HG02970 (cell line): ENCODE measurements at regions not wholly inside any gene's neighbourhood (a gene's known extent, or its start where the extent isn't known, plus 50 kb on each side); places are given as distances from the start of the nearest gene placed in this dataset.

Experiments
- ATAC-seq: cut with Tn5 transposase; IDR thresholded peaks from one replicate; pipeline ENCODE4 v1.9.1; 2021; ENCODE audit warnings: mild to moderate bottlenecking, moderate library complexity, moderate number of reproducible peaks; ENCODE audit not compliant: unreplicated experiment, low FRiP score

DNA sequence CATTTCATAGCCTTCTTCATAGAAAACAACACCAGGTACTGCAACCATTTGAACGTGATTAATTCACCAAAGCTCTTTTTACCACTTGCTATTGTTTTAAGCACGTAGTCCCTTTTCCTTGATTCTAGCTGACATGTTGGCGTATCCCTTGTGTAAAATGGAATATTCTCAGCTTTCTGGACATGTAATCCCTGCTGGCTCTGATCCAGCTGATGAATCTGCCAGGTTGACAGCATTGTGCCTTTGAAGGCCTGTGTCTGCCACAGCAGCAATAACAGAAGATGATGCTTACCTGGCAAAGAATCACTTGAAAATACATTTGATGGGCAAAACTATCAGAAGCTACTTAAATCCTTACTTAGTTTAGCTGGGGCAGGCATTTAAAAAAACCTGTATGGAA is 81.0 kb upstream of the CCDC150 start:
- no peak for ATAC-seq

DNA sequence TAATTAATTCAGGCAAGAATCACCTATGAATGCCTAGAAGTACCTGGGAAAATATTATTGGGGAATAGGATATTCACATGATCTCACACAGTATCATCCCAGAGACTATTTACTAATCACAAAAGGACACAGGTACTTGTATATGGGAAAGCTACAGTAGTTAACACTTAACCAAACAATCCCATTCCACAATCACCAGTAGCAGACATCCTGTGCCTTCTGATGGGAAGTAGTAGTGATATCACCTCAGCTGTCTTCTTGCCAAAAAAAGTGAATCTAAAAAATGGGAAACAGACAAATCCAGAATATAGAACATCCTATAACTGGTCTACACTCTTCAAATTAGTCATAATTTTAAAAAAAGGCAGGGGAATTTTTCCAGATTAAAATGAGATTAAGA is 75.6 kb upstream of the CCDC150 start:
- ATAC-seq, result no peak

DNA sequence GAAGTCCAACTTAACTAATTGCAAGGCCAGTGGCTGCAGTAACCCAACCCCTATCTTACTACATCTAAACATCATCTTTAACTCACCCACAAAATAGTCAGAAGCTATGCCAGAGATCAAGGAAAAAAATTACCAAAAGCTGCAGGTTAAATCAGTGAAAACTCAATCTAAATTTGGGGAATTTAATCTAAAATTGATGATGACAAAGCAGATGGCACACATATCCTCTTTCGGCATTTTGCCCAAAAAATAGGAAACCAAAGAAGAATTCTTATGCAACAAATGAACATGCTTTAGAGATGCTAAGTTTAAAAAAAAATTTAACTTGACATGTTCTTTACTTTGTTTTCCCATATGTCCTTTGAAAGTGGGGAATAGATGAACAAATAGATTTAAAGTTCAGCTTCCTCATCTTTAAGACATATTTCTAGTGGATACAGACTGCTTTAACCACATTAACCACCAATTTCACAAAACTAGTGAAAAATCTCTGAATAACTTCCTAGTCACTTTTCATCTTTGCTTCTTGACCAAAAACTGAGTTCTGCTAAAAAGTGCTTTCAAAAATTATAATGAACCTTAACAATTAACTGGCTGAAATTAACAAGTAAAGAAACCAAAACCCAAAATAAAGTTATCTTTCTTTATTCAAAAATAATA is 74.3 kb upstream of the CCDC150 start:
- no peak for ATAC-seq

DNA sequence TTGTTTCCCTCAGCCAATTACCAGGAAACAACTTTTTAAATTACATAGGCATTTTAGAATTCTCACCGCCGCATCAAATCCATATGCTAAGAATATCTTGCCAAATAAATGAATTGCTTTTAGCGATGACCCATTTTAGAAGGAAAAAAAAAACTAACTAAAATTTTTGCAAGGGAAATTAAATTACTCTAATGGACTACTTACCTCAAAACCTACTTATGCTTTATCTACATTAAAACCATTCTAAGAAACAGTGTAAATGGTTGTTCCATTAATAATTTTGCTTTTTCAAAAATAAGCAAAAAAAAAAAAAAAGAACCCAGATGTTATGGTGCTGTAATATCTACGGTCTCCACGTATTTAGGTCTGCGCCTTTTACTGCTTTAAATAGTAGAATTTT is 73.5 kb upstream of the CCDC150 start:
- no peak for ATAC-seq

DNA sequence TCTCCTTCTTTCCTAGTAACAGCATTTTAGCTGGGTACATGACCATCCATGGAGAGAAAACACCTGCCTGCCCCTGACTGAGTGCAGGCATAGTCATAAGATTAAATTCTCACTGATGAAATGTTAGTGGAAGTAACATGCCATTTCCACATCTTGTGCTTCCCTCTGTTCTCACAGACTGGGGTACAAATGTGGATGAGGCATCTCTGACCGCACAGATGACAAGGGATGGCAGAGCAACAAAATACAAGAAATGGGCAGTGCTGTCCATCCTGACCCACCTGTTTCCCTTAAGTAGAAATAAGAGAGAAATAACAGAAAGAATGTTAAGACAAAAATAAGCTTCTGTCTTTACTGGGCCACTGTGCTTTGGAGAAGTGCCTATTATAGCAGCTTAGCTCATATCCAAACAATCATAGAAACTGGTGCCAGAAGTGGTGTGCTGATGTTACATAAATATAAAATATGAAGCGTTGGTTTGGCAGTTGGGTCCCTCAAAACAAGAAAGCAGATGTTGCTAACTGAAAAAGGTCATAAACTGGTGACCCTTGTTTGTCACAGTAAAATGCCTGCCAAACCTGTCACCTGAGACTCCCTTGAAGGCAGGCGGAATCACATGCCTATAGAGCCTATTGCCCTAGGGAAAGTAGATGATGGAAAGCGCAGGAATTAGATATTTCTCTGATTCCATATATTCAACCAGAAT is 72.4 kb upstream of the CCDC150 start:
- no peak for ATAC-seq

DNA sequence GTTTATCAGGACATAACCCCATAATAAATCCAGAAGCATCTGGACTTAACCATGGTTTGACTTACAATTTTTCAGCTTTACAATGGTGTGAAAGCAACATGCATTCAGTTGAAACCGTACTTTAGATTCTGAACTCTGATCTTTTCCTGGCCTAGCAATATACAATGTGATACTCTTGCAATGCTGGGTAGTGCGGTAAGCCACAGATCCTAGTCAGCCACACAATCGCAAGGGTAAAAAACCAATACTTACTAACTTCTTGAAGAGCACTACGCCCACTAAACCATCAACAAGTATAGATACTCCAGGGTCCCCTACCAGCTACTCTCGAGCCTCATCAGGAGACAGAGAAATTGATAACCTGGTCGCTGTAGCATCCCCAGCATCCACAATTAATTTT is 71.0 kb upstream of the CCDC150 start:
- ATAC-seq, result no peak

DNA sequence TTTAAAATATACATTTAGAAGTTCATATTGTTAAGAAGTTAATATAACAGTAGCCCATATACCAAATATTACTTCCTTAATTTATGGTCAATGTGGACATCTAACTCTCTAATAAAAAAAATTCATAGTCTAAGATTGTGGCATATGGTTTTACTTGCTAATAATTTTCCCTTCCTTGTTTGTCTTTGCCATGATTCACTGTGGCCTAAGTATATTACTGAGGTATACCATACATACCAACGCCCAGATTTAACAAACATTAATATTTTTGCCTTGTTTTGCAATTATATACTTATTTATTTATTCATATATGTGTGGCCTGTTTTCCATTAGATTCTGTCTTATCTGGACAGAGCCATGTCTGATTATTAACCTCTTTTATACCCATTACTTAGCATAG is 54.6 kb upstream of the CCDC150 start:
- no peak for ATAC-seq

DNA sequence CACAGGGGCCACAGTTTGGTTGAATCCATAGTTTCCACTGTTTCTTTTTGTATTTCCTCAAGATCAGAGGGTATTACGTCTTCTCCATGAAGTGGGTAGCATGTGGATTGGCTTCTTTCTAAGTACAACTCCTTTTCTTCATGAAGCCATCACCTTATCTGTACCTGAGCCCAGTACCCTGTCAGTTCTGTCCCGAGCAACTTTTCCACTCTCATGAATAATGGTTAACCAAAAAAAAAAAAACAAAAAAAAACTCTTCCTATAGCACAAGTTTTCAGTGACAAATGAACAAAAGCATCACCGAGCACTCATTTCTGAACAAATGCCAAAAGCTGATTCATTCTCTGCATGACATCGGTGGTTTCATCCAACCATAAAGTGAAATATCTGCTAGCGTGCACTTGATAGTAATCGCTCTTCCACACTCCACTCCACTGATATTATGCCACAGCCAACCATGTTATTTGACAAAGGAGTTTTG is 53.0 kb upstream of the CCDC150 start:
- no peak for ATAC-seq

DNA sequence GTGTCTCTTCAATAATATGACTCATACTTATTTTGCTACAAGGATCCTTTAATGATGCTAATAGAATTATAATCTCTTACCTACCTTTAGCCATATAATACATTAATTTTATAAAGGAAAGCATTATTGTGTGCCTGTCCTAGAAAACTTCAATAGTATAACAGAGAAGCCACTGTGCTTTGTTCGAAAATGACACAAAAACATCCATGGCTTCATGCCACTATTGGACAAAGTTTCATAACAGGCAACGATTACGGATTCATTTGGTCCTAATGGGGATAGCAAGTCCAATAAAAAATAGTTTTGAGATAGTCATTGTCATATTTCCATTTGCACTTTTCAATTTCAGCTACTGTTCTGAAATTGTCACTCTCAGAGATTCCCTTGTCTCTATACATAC is 52.5 kb upstream of the CCDC150 start:
- ATAC-seq, result no peak

DNA sequence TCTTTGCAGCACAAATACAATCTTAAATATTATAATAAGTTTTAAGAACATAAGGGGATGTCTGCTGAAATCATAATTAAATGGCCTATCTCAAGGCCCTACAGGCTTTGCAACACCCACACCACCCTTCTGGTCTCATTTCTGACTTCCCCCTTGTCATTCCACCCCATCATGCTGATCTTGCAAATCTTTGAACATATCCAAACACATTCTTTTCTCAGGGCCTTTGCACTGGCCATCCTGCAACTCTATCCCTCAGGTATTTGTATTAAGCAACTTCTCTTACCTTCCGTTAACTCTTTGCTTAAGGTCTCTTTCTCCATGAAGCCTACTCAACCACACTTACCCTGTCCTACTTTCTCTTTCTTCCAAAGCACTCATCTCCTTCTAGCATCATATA is 51.8 kb upstream of the CCDC150 start:
- ATAC-seq, result no peak

DNA sequence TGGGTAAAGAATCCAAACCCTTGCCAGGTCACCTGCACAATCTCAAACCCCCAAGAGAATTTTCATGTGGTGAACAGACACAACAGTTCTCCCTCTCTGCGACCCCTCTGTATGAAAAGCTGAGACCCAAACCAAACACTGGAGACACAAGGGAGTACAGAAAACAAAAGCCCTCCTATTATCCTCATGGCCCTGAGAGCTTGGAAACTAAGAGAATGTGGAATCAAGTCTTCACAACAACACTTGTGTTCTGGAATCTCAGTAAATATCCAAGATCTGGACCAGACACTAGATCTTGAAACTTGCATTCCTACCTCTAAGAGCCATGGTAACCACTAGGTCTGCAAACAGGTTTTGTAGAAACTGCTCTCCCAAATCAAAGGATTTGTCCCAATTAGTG is 50.1 kb upstream of the CCDC150 start:
- no peak for ATAC-seq
